K562 (cell line): ENCODE measurements at regions not wholly inside any gene's neighbourhood (a gene's known extent, or its start where the extent isn't known, plus 50 kb on each side); places are given as distances from the start of the nearest gene placed in this dataset.
A peak's percentile ranks its signal among the peaks of the same experiment; 100 is the strongest.

Experiments
- ATAC-seq: fragments of 200-7000 bp; cut with Tn5 transposase; 3 replicates; pipeline ENCODE4 v1.9.1; 2020; ENCODE audit warnings: moderate library complexity
- BruUV-seq: library from RNA; stranded (reverse); fragments of 400-500 nt; replicated peaks from 2 replicates; lab custom pipeline; 2021; lab: Mats Ljungman, UMichigan
- CTCF ChIA-PET: fragments of 300-600 bp; formaldehyde crosslinking; extraction: SDS; loops from one replicate; lab custom pipeline; 2021; ENCODE audit warnings: low intra/inter-chr PET ratio; lab: Yijun Ruan, JAX
- POLR2A ChIA-PET: fragments of 300-600, 350-650 bp; sonication (Branson Sonifier 250); formaldehyde crosslinking; extraction: SDS; loops from one replicate; lab custom pipeline; 2021; ENCODE audit warnings: antibody characterized with exemption, inconsistent platforms; lab: Yijun Ruan, JAX
- DNase-seq, 4 experiments: peaks; one replicate each; pipeline versions ENCODE4 v3.0.0 to v3.0.0-alpha.2; 2011 to 2018; ENCODE audit warnings: low spot score in 3 of 4, mixed read lengths in 3 of 4; ENCODE audit errors: extremely low read depth in 1 of 4
- FAIRE-seq: peaks from 2 replicates; lab custom pipeline; 2011; peaks lifted over from hg19 to GRCh38; lab: Jason Lieb, UNC
- H2AFZ ChIP-seq: 2 replicates; pipeline ENCODE4 v1.6.0; 2011; ENCODE audit warnings: low read depth, low read length, control low read depth, inconsistent platforms
- H3K27ac ChIP-seq: fragments of 200-600 bp; 3 replicates; pipeline ENCODE4 v1.8.0; 2011; ENCODE audit warnings: low read depth, mild to moderate bottlenecking, control low read depth, inconsistent platforms, low read length, moderate library complexity, mixed read lengths; ENCODE audit errors: extremely low read depth
- H3K27me3 ChIP-seq, 2 experiments: fragments of 300-600 bp in 1 of 2; 2 replicates in 1 of 2; 3 replicates in 1 of 2; pipeline versions ENCODE4 v1.6.0 to v1.8.0; 2011; ENCODE audit warnings: inconsistent platforms in 2 of 2, low read length in 2 of 2, mild to moderate bottlenecking in 1 of 2, mixed read lengths in 1 of 2, moderate library complexity in 1 of 2; ENCODE audit not compliant: control insufficient read depth in 2 of 2, insufficient read depth in 2 of 2
- H3K36me3 ChIP-seq: fragments of 300-600 bp; 3 replicates; pipeline ENCODE4 v1.8.0; 2011; ENCODE audit warnings: mild to moderate bottlenecking, low read length, inconsistent platforms; ENCODE audit not compliant: control insufficient read depth, insufficient read depth
- H3K4me1 ChIP-seq, 2 experiments: fragments of 200-600 bp in 1 of 2; replicated peaks in 1 of 2; 2 replicates in 1 of 2; 3 replicates in 1 of 2; pipeline versions ENCODE4 v1.5.1 to v1.8.0; 2011; ENCODE audit warnings: inconsistent platforms in 2 of 2, low read length in 2 of 2, mild to moderate bottlenecking in 1 of 2, mixed read lengths in 1 of 2, moderate library complexity in 1 of 2; ENCODE audit not compliant: control insufficient read depth in 2 of 2, insufficient read depth in 2 of 2
- H3K4me2 ChIP-seq: 2 replicates; pipeline ENCODE4 v1.6.1; 2011; ENCODE audit warnings: low read length, control low read depth, inconsistent platforms, mixed read lengths; ENCODE audit not compliant: insufficient read depth
- H3K4me3 ChIP-seq: fragments of 200-600 bp; sonication (generic), shearing (Covaris generic); 2 replicates; pipeline ENCODE4 v1.5.1; 2016; ENCODE audit warnings: control low read depth, inconsistent platforms
- H3K79me2 ChIP-seq: fragments of 200-600 bp; 3 replicates; pipeline ENCODE4 v1.8.0; 2011; ENCODE audit warnings: low read length, inconsistent platforms; ENCODE audit not compliant: control insufficient read depth, insufficient read depth
- H3K9ac ChIP-seq, 2 experiments: 2 replicates each; pipeline versions ENCODE4 v1.6.0 to v1.6.1; 2011; ENCODE audit warnings: low read depth in 2 of 2, low read length in 2 of 2, control low read depth in 1 of 2, inconsistent platforms in 1 of 2, mild to moderate bottlenecking in 1 of 2, mixed read lengths in 1 of 2; ENCODE audit not compliant: insufficient read depth in 1 of 2
- H3K9me1 ChIP-seq: one replicate; pipeline ENCODE4 v1.6.0; 2011; ENCODE audit warnings: inconsistent platforms, mild to moderate bottlenecking, low read length, moderate library complexity; ENCODE audit not compliant: control insufficient read depth, insufficient read depth
- H3K9me3 ChIP-seq: replicated peaks from 2 replicates; pipeline ENCODE4 v1.5.1; 2011; ENCODE audit warnings: low read depth, low read length, inconsistent platforms; ENCODE audit not compliant: control insufficient read depth, insufficient read depth
- H4K20me1 ChIP-seq: replicated peaks from 2 replicates; pipeline ENCODE4 v1.6.1; 2011; ENCODE audit warnings: low read length, inconsistent platforms, mixed read lengths; ENCODE audit not compliant: control insufficient read depth, insufficient read depth
- ETV1 ChIP-seq: fragments of 450-650 bp; conservative IDR thresholded peaks from 2 replicates; pipeline ENCODE4 v1.6.1; 2016; ENCODE audit warnings: missing genetic modification characterization, control low read depth, low read depth, missing compliant biosample characterization
- GABPB1 ChIP-seq: sonication (generic); formaldehyde crosslinking; IDR thresholded peaks from 2 replicates; pipeline ENCODE4 v1.8.0; 2022; ENCODE audit warnings: mild to moderate bottlenecking, missing genetic modification reagents
- POLR2AphosphoS2 ChIP-seq: IDR thresholded peaks from 2 replicates; pipeline ENCODE4 v1.6.1; 2012; ENCODE audit warnings: low read length, improper control_type of control experiment
- POLR3A ChIP-seq: IDR thresholded peaks from 2 replicates; pipeline ENCODE4 v1.6.1; 2011; ENCODE audit warnings: borderline replicate concordance, mild to moderate bottlenecking, moderate library complexity; ENCODE audit not compliant: insufficient read length, insufficient read depth; ENCODE audit errors: extremely low read depth
- POU5F1 ChIP-seq: fragments of 150-350 bp; IDR thresholded peaks from 2 replicates; pipeline ENCODE4 v1.6.1; 2014; ENCODE audit warnings: borderline replicate concordance, low read length, low read depth, mild to moderate bottlenecking; ENCODE audit not compliant: partially characterized antibody
- RBBP5 ChIP-seq: fragments of 200-600 bp; sonication (generic); IDR thresholded peaks from 2 replicates; pipeline ENCODE4 v1.6.1; 2012; ENCODE audit warnings: borderline replicate concordance, mild to moderate bottlenecking, low read length, control low read depth, inconsistent platforms; ENCODE audit not compliant: insufficient read depth, poor library complexity, severe bottlenecking
- ZNF134 ChIP-seq: fragments of 250-450 bp; sonication (Bioruptor Pico); conservative IDR thresholded peaks from 2 replicates; pipeline ENCODE4 v1.4.0; 2020
- WGBS: fragments of 100-300 bp; shearing (Covaris generic); methylation state at CpG from one replicate; pipeline ENCODE4 v1.1.6; 2016; ENCODE audit warnings: low coverage, mixed read lengths; ENCODE audit not compliant: insufficient coverage; ENCODE audit errors: missing lambda C conversion rate; 5-methylcytosine and 5-hydroxymethylcytosine counted together
- in situ Hi-C: fragments of 300-500 bp; cut with MboI; formaldehyde crosslinking; loops from 4 replicates; pipeline ENCODE4 v1.15.0; 2018; ENCODE audit warnings: inconsistent platforms, mixed read lengths
- intact Hi-C: fragments of 100-400 bp; cut with micrococcal nuclease; formaldehyde crosslinking; loops from 2 replicates; pipeline ENCODE4 v1.14.2; 2022
- TF ChIP-seq, protein P1 (sequence below): fragments of 450-650 bp; formaldehyde crosslinking; IDR thresholded peaks from 2 replicates; pipeline ENCODE4 v1.4.0; 2022; ENCODE audit warnings: missing genetic modification characterization
- TF ChIP-seq, protein P2 (sequence below): sonication (generic); formaldehyde crosslinking; IDR thresholded peaks from 2 replicates; pipeline ENCODE4 v1.4.0; 2020; ENCODE audit warnings: mild to moderate bottlenecking, missing genetic modification reagents
- TF ChIP-seq, protein P3 (sequence below), 2 experiments: fragments of 450-650 bp; formaldehyde crosslinking in 1 of 2; IDR thresholded peaks; 2 replicates each; pipeline versions ENCODE4 v1.4.0 to v1.6.1; 2014 to 2020; ENCODE audit warnings: mild to moderate bottlenecking in 2 of 2, borderline replicate concordance in 1 of 2, low read depth in 1 of 2

DNA sequence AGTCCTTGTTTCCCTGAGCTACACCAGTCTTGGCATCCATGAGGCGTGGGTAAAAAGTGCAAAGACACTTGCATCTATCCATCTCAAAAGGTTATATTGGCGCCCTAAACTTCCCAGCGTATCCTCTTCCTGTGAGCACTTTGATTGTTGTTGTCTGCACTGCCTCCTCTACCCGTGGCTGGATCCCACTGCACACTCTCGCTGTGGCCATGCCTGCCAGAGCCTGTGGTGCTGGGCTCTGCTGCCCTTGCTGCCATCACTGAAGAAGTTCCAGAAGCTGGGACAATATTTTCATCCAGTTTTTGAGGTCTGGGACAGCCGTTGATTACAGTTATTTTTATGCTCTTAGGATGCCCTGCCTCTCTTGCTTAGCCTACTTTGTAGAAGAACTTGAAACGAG lies 85.3 kb upstream of the PCGF5 start:
- DNase-seq: no peak
- Histone ChIP-seq H3K9me3 (no peaks in the 10 kb centered on the region), H3K36me3 (no peaks in the 10 kb centered on the region), H3K27ac (no peak overlapping the region), H3K4me2 (no peak overlapping the region), H2AFZ (peak overlapping the region; percentile 47; the same call in 1 of the 2 replicates), H3K79me2 (no peaks in the 10 kb centered on the region), H3K9ac (no peak overlapping the region), H3K9me1 (no peaks in the 10 kb centered on the region), H3K4me3 (no peak overlapping the region), H3K27me3 (no peaks in the 10 kb centered on the region), H3K4me1 (no peaks in the 10 kb centered on the region), H4K20me1 (no peaks in the 10 kb centered on the region)
- BruUV-seq: no TSS peak
- FAIRE-seq: no peak
- in situ Hi-C loops: no loop called here
- intact Hi-C loops: no loop called here
- ChIA-PET CTCF (no interaction called here), POLR2A (no interaction called here)
- 20% methylated on average over 6 of the region's 7 CpGs for WGBS
- ATAC-seq: no peak; the same call in 2 of the 3 replicates
- TF ChIP-seq, protein P1, sequence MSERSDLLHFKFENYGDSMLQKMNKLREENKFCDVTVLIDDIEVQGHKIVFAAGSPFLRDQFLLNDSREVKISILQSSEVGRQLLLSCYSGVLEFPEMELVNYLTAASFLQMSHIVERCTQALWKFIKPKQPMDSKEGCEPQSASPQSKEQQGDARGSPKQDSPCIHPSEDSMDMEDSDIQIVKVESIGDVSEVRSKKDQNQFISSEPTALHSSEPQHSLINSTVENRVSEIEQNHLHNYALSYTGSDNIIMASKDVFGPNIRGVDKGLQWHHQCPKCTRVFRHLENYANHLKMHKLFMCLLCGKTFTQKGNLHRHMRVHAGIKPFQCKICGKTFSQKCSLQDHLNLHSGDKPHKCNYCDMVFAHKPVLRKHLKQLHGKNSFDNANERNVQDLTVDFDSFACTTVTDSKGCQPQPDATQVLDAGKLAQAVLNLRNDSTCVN (CRISPR knock-in tag): no peak
- TF ChIP-seq POLR3A: no peak
- TF ChIP-seq, protein P2, sequence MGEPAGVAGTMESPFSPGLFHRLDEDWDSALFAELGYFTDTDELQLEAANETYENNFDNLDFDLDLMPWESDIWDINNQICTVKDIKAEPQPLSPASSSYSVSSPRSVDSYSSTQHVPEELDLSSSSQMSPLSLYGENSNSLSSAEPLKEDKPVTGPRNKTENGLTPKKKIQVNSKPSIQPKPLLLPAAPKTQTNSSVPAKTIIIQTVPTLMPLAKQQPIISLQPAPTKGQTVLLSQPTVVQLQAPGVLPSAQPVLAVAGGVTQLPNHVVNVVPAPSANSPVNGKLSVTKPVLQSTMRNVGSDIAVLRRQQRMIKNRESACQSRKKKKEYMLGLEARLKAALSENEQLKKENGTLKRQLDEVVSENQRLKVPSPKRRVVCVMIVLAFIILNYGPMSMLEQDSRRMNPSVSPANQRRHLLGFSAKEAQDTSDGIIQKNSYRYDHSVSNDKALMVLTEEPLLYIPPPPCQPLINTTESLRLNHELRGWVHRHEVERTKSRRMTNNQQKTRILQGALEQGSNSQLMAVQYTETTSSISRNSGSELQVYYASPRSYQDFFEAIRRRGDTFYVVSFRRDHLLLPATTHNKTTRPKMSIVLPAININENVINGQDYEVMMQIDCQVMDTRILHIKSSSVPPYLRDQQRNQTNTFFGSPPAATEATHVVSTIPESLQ (CRISPR knock-in tag): no peak
- no peak for TF ChIP-seq POU5F1
- no peak for TF ChIP-seq GABPB1 (CRISPR knock-in tag)
- no peak for TF ChIP-seq POLR2AphosphoS2
- TF ChIP-seq ZNF134 (CRISPR knock-in tag): no peak
- TF ChIP-seq RBBP5: no peak
- TF ChIP-seq, protein P3, sequence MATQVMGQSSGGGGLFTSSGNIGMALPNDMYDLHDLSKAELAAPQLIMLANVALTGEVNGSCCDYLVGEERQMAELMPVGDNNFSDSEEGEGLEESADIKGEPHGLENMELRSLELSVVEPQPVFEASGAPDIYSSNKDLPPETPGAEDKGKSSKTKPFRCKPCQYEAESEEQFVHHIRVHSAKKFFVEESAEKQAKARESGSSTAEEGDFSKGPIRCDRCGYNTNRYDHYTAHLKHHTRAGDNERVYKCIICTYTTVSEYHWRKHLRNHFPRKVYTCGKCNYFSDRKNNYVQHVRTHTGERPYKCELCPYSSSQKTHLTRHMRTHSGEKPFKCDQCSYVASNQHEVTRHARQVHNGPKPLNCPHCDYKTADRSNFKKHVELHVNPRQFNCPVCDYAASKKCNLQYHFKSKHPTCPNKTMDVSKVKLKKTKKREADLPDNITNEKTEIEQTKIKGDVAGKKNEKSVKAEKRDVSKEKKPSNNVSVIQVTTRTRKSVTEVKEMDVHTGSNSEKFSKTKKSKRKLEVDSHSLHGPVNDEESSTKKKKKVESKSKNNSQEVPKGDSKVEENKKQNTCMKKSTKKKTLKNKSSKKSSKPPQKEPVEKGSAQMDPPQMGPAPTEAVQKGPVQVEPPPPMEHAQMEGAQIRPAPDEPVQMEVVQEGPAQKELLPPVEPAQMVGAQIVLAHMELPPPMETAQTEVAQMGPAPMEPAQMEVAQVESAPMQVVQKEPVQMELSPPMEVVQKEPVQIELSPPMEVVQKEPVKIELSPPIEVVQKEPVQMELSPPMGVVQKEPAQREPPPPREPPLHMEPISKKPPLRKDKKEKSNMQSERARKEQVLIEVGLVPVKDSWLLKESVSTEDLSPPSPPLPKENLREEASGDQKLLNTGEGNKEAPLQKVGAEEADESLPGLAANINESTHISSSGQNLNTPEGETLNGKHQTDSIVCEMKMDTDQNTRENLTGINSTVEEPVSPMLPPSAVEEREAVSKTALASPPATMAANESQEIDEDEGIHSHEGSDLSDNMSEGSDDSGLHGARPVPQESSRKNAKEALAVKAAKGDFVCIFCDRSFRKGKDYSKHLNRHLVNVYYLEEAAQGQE (IDR thresholded peaks at IDR 0.05; ENCODE audit: borderline replicate concordance): no peak
- TF ChIP-seq, protein P3 (CRISPR knock-in tag; IDR thresholded peaks at IDR 0.05; ENCODE audit: low read depth): no peak
- TF ChIP-seq ETV1 (tag): no peak
